ENCODE measurements at regions not wholly inside any gene's neighbourhood (a gene's known extent, or its start where the extent isn't known, plus 50 kb on each side); places are given as distances from the start of the nearest gene placed in this dataset.
"Not testable (repeated sequence)": the region's sequence is repeated elsewhere in the genome, so short reads cannot be mapped to it uniquely, and the experiment has no call there.

GRCh38 chr1:30229557-30229956 lies 493.8 kb downstream of the MATN1 start:
- no peak for DNase-seq

- no peak for DNase-seq
Observed at GRCh38 chr1:30226648-30227047, 496.7 kb downstream of the MATN1 start.

GRCh38 chr1:30225357-30225756 lies 498.0 kb downstream of the MATN1 start:
- no peak for DNase-seq

- DNase-seq, result no peak
Observed at GRCh38 chr1:30219675-30220074, 503.7 kb downstream of the MATN1 start.

- DNase-seq, result no peak
Observed at GRCh38 chr1:30218438-30218837, 504.9 kb downstream of the MATN1 start.

GRCh38 chr1:30216602-30217001 lies 506.8 kb downstream of the MATN1 start:
- no peak for DNase-seq

GRCh38 chr1:30213936-30214335 lies 509.4 kb downstream of the MATN1 start:
- no peak for DNase-seq

GRCh38 chr1:30207962-30208361 lies 515.4 kb downstream of the MATN1 start:
- DNase-seq, result not testable (repeated sequence)

- DNase-seq, result not testable (repeated sequence)
Observed at GRCh38 chr1:30206631-30207030, 516.8 kb downstream of the MATN1 start.

- DNase-seq, result not testable (repeated sequence)
Observed at GRCh38 chr1:30204916-30205315, 518.5 kb downstream of the MATN1 start.

GRCh38 chr1:30201015-30201414 lies 522.4 kb downstream of the MATN1 start:
- DNase-seq, result no peak

GRCh38 chr1:30200161-30200560 lies 523.2 kb downstream of the MATN1 start:
- DNase-seq, result no peak

GRCh38 chr1:30199563-30199962 lies 523.8 kb downstream of the MATN1 start:
- no peak for DNase-seq

- no peak for DNase-seq
Observed at GRCh38 chr1:30198795-30199403, 524.5 kb downstream of the MATN1 start.

- no peak for DNase-seq
Observed at GRCh38 chr1:30198451-30198760, 525.0 kb downstream of the MATN1 start.

GRCh38 chr1:30197639-30198450 lies 525.5 kb downstream of the MATN1 start:
- no peak for DNase-seq

GRCh38 chr1:30196872-30197638 lies 526.3 kb downstream of the MATN1 start:
- DNase-seq, result no peak

- no peak for DNase-seq
Observed at GRCh38 chr1:30196457-30196856, 526.9 kb downstream of the MATN1 start.

GRCh38 chr1:30195424-30196134 lies 527.8 kb downstream of the MATN1 start:
- DNase-seq, result no peak

GRCh38 chr1:30194741-30195423 lies 528.5 kb downstream of the MATN1 start:
- no peak for DNase-seq

GRCh38 chr1:30194046-30194619 lies 529.3 kb downstream of the MATN1 start:
- no peak for DNase-seq

GRCh38 chr1:30192969-30193630 lies 530.3 kb downstream of the MATN1 start:
- peak; percentile 3 for DNase-seq
